Thoracic aorta (tissue), 2 donors: ENCODE measurements at regions not wholly inside any gene's neighbourhood (a gene's known extent, or its start where the extent isn't known, plus 50 kb on each side); places are given as distances from the start of the nearest gene placed in this dataset.

ENCODE experiments used
- ATAC-seq: fragments of 150-250 bp; one replicate; pipeline ENCODE4 v1.8.0; 2017; ENCODE audit warnings: low read depth; ENCODE audit not compliant: insufficient number of reproducible peaks, low FRiP score
- DNase-seq: peaks from one replicate; pipeline ENCODE4 v3.0.0-alpha.2; 2020; ENCODE audit warnings: low spot score
- H3K27ac ChIP-seq, 2 donors: fragments of 200-600 bp; sonication (generic); 1 replicate in 1 of 2; 2 replicates in 1 of 2; pipeline ENCODE4 v1.5.1; 2016; ENCODE audit warnings: mild to moderate bottlenecking in 2 of 2, moderate library complexity in 2 of 2
- H3K27me3 ChIP-seq: fragments of 200-600 bp; sonication (generic); replicated peaks from 2 replicates; pipeline ENCODE4 v1.6.0; 2016; ENCODE audit warnings: mild to moderate bottlenecking; ENCODE audit not compliant: insufficient read depth
- H3K36me3 ChIP-seq: fragments of 200-600 bp; sonication (generic); one replicate; pipeline ENCODE4 v1.5.1; 2016
- H3K4me1 ChIP-seq, 2 donors: fragments of 200-600 bp; sonication (generic); 1 replicate in 1 of 2; 2 replicates in 1 of 2; pipeline versions ENCODE4 v1.5.1 to v1.6.0; 2016; ENCODE audit warnings: low read depth in 2 of 2, mild to moderate bottlenecking in 1 of 2; ENCODE audit not compliant: control insufficient read depth in 1 of 2
- H3K4me3 ChIP-seq: fragments of 200-600 bp; sonication (generic); 2 replicates; pipeline ENCODE4 v1.5.1; 2016; ENCODE audit warnings: mild to moderate bottlenecking
- H3K9me3 ChIP-seq: fragments of 200-600 bp; sonication (generic); 2 replicates; pipeline ENCODE4 v1.5.1; 2016
- CTCF ChIP-seq: fragments of 200-600 bp; sonication (generic); IDR thresholded peaks from one replicate; pipeline ENCODE4 v1.5.1; 2019; ENCODE audit warnings: antibody characterized with exemption

GRCh38 chr7:97372882-97373281 is 255.4 kb downstream of the SDHAF3 start:
- H3K36me3 ChIP-seq: no peaks in the 10 kb centered on the region
- no peak overlapping the region for H3K4me3 ChIP-seq
- no peaks in the 10 kb centered on the region for H3K9me3 ChIP-seq
- H3K27me3 ChIP-seq: no peaks in the 10 kb centered on the region
- DNase-seq: no peak
- no peak for ATAC-seq
- no peak overlapping the region for H3K27ac ChIP-seq
- TF ChIP-seq CTCF: no peak
- no peaks in the 10 kb centered on the region for H3K4me1 ChIP-seq

GRCh38 chr7:97373736-97374135 is 256.2 kb downstream of the SDHAF3 start:
- DNase-seq: no peak
- H3K4me1 ChIP-seq: no peaks in the 10 kb centered on the region
- no peak for ATAC-seq
- H3K36me3 ChIP-seq: no peaks in the 10 kb centered on the region
- no peak overlapping the region for H3K27ac ChIP-seq
- no peak overlapping the region for H3K4me3 ChIP-seq
- no peak for TF ChIP-seq CTCF
- no peaks in the 10 kb centered on the region for H3K27me3 ChIP-seq
- no peaks in the 10 kb centered on the region for H3K9me3 ChIP-seq

- Histone ChIP-seq H3K9me3 (no peaks in the 10 kb centered on the region), H3K36me3 (no peaks in the 10 kb centered on the region), H3K27me3 (no peaks in the 10 kb centered on the region), H3K27ac (no peak overlapping the region), H3K4me1 (no peaks in the 10 kb centered on the region), H3K4me3 (no peak overlapping the region)
- DNase-seq (no peak), ATAC-seq (no peak)
- no peak for TF ChIP-seq CTCF
Measured at GRCh38 chr7:97377713-97378112, 260.2 kb downstream of the SDHAF3 start.

GRCh38 chr7:97381815-97382554 is 264.5 kb downstream of the SDHAF3 start:
- H3K9me3 ChIP-seq: no peaks in the 10 kb centered on the region
- no peaks in the 10 kb centered on the region for H3K36me3 ChIP-seq
- H3K4me3 ChIP-seq: no peak overlapping the region
- DNase-seq (no peak), ATAC-seq (no peak)
- H3K4me1 ChIP-seq: no peaks in the 10 kb centered on the region
- TF ChIP-seq CTCF: no peak
- no peaks in the 10 kb centered on the region for H3K27me3 ChIP-seq
- H3K27ac ChIP-seq: no peak overlapping the region

- ATAC-seq (no peak), DNase-seq (no peak)
- Histone ChIP-seq H3K4me1 (no peaks in the 10 kb centered on the region), H3K4me3 (no peak overlapping the region), H3K36me3 (no peaks in the 10 kb centered on the region), H3K27me3 (no peaks in the 10 kb centered on the region), H3K27ac (no peak overlapping the region), H3K9me3 (no peaks in the 10 kb centered on the region)
- TF ChIP-seq CTCF: no peak
Measured at GRCh38 chr7:97390052-97390451, 272.6 kb downstream of the SDHAF3 start.
